Left lobe of liver (tissue), 2 donors: ENCODE measurements at regions not wholly inside any gene's neighbourhood (a gene's known extent, or its start where the extent isn't known, plus 50 kb on each side); places are given as distances from the start of the nearest gene placed in this dataset.

Source experiments
- ATAC-seq: fragments of 200-7000 bp; cut with Tn5 transposase; one replicate; pipeline ENCODE4 v1.9.1; 2020; ENCODE audit warnings: mild to moderate bottlenecking, moderate library complexity
- DNase-seq: peaks from one replicate; pipeline ENCODE4 v3.0.0-alpha.2; 2020; ENCODE audit warnings: low spot score
- donor health status: DM: no; HTN: no; CAD: no; lungs with moderate emphysema.
- donor health status: DM: no; HTN: yes; CAD: no.

- ATAC-seq: no peak
- DNase-seq: no peak
These were observed 286.7 kb downstream of the PRL start for GRCh38 chr6:22010102-22010501.

GRCh38 chr6:22015216-22015615 is 281.6 kb downstream of the PRL start:
- no peak for ATAC-seq
- no peak for DNase-seq

- ATAC-seq: no peak
- no peak for DNase-seq
These were observed 280.9 kb downstream of the PRL start for GRCh38 chr6:22015944-22016343.

- DNase-seq: no peak
- no peak for ATAC-seq
These were observed 279.6 kb downstream of the PRL start for GRCh38 chr6:22017272-22017671.

GRCh38 chr6:22017766-22018165 is 279.1 kb downstream of the PRL start:
- ATAC-seq: no peak

GRCh38 chr6:22019857-22020256 is 277.0 kb downstream of the PRL start:
- DNase-seq: no peak
- ATAC-seq: no peak

More at GRCh38 chr6:22017766-22018165, 279.1 kb downstream of the PRL start:
- no peak for DNase-seq

GRCh38 chr6:22020299-22021003 is 276.4 kb downstream of the PRL start:
- no peak for ATAC-seq
- DNase-seq: no peak

GRCh38 chr6:22021966-22022365 is 274.9 kb downstream of the PRL start:
- ATAC-seq (no peak), DNase-seq (no peak)

- DNase-seq (no peak), ATAC-seq (no peak)
These were observed 272.9 kb downstream of the PRL start for GRCh38 chr6:22023937-22024336.

GRCh38 chr6:22024973-22025467 is 271.8 kb downstream of the PRL start:
- DNase-seq: no peak
- no peak for ATAC-seq

- DNase-seq: no peak
- no peak for ATAC-seq
These were observed 271.2 kb downstream of the PRL start for GRCh38 chr6:22025468-22026163.

GRCh38 chr6:22026164-22026678 is 270.6 kb downstream of the PRL start:
- DNase-seq: no peak
- no peak for ATAC-seq

GRCh38 chr6:22027040-22027725 is 269.7 kb downstream of the PRL start:
- ATAC-seq (no peak), DNase-seq (no peak)

- DNase-seq (no peak), ATAC-seq (no peak)
These were observed 268.3 kb downstream of the PRL start for GRCh38 chr6:22028403-22029090.

- ATAC-seq: no peak
- DNase-seq: no peak
These were observed 267.7 kb downstream of the PRL start for GRCh38 chr6:22029171-22029570.

- ATAC-seq (no peak), DNase-seq (no peak)
These were observed 265.9 kb downstream of the PRL start for GRCh38 chr6:22030730-22031619.

GRCh38 chr6:22035690-22036089 is 261.1 kb downstream of the PRL start:
- ATAC-seq (no peak), DNase-seq (no peak)

- ATAC-seq (no peak), DNase-seq (no peak)
These were observed 260.6 kb downstream of the PRL start for GRCh38 chr6:22036275-22036674.

GRCh38 chr6:22036699-22037098 is 260.1 kb downstream of the PRL start:
- no peak for ATAC-seq
- DNase-seq: no peak
